Esophagus muscularis mucosa (tissue), 4 donors: ENCODE measurements at regions not wholly inside any gene's neighbourhood (a gene's known extent, or its start where the extent isn't known, plus 50 kb on each side); places are given as distances from the start of the nearest gene placed in this dataset.
"Not testable (repeated sequence)": the region's sequence is repeated elsewhere in the genome, so short reads cannot be mapped to it uniquely, and the experiment has no call there.

Source experiments
- CTCF ChIP-seq, 3 experiments: fragments of 200-600 bp in 2 of 3; fragments of 450-650 bp in 1 of 3; sonication (generic) in 2 of 3; IDR thresholded peaks; one replicate each; pipeline ENCODE4 v1.5.1; 2017 to 2019; ENCODE audit warnings: antibody characterized with exemption in 3 of 3, mild to moderate bottlenecking in 2 of 3, moderate library complexity in 1 of 3
- EP300 ChIP-seq: sonication (generic); formaldehyde crosslinking; IDR thresholded peaks from one replicate; pipeline ENCODE4 v1.6.1; 2017; ENCODE audit warnings: antibody characterized with exemption
- POLR2A ChIP-seq: fragments of 450-650 bp; IDR thresholded peaks from one replicate; pipeline ENCODE4 v1.6.1; 2017; ENCODE audit warnings: antibody characterized with exemption, moderate library complexity, mild to moderate bottlenecking, low read depth
- POLR2AphosphoS5 ChIP-seq, 2 donors: sonication (generic); formaldehyde crosslinking; IDR thresholded peaks; one replicate each; pipeline ENCODE4 v1.6.1; 2017; ENCODE audit warnings: antibody characterized with exemption in 2 of 2

DNA sequence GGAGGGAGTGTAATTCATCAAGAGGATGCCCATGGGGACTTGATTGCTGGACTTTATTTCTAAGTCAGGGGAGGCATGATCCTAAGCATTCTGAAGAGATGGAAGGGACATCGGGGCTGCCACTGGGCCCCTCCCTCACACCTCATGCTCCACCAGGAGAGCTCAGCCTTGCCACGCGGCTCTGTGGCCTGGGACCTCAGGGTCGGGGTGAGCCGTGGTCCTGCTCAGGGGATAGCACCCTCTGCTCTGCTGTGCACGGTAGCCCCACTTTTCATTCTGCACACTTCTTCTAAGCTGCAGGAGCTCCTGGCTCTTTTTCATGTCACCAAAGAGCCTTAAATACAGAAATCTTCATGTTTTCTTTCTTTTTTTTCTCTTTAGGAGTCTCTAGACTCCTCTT, 75.5 kb upstream of the DPP6 start:
- TF ChIP-seq POLR2A; CTCF (IDR thresholded peaks at IDR 0.05); POLR2AphosphoS5 (IDR thresholded peaks at IDR 0.05); EP300: not testable (repeated sequence)
